Natural killer cell (primary cell): ENCODE measurements at regions not wholly inside any gene's neighbourhood (a gene's known extent, or its start where the extent isn't known, plus 50 kb on each side); places are given as distances from the start of the nearest gene placed in this dataset.

Source experiments
- ATAC-seq, 3 donors: fragments of 150-1000 bp in 2 of 3; fragments of 200-7000 bp in 1 of 3; cut with Tn5 transposase; 1 replicate in 1 of 3; 2 replicates in 2 of 3; pipeline ENCODE4 v1.10.0; 2021; ENCODE audit warnings: mild to moderate bottlenecking in 2 of 3, moderate library complexity in 2 of 3
- DNase-seq, 2 donors: peaks; one replicate each; pipeline versions ENCODE4 v3.0.0 to v3.0.0-alpha.2; 2013 to 2021; ENCODE audit warnings: mixed read lengths in 1 of 2
- H3K27ac ChIP-seq: one replicate; pipeline ENCODE4 v1.5.1; 2013; ENCODE audit warnings: mild to moderate bottlenecking, low read length
- H3K27me3 ChIP-seq: one replicate; pipeline ENCODE4 v1.6.1; 2013; ENCODE audit warnings: low read length; ENCODE audit not compliant: control insufficient read depth, insufficient read depth
- H3K36me3 ChIP-seq: one replicate; pipeline ENCODE4 v1.6.1; 2013; ENCODE audit warnings: low read length; ENCODE audit not compliant: control insufficient read depth, insufficient read depth
- H3K4me1 ChIP-seq: one replicate; pipeline ENCODE4 v1.6.1; 2013; ENCODE audit warnings: low read length; ENCODE audit not compliant: control insufficient read depth, insufficient read depth
- H3K4me3 ChIP-seq: one replicate; pipeline ENCODE4 v1.5.1; 2013; ENCODE audit warnings: low read length
- H3K9me3 ChIP-seq: one replicate; pipeline ENCODE4 v1.6.1; 2013; ENCODE audit warnings: low read length; ENCODE audit not compliant: control insufficient read depth, insufficient read depth
- H3K27ac Mint-ChIP-seq, 2 donors: one replicate each; pipeline ENCODE4 v1.8.0; 2022; ENCODE audit warnings: mild to moderate bottlenecking in 2 of 2, mixed read lengths in 2 of 2, moderate library complexity in 1 of 2
- H3K27me3 Mint-ChIP-seq, 2 donors: one replicate each; pipeline ENCODE4 v1.8.0; 2022; ENCODE audit warnings: low read depth in 2 of 2, mixed read lengths in 2 of 2
- H3K36me3 Mint-ChIP-seq: one replicate; pipeline ENCODE4 v1.8.0; 2022; ENCODE audit warnings: mixed read lengths
- H3K4me1 Mint-ChIP-seq, 2 donors: one replicate each; pipeline ENCODE4 v1.8.0; 2022; ENCODE audit warnings: mixed read lengths in 2 of 2
- H3K4me3 Mint-ChIP-seq: one replicate; pipeline ENCODE4 v1.8.0; 2022; ENCODE audit warnings: mild to moderate bottlenecking, moderate library complexity, mixed read lengths
- H3K9me3 Mint-ChIP-seq, 2 donors: one replicate each; pipeline ENCODE4 v1.8.0; 2022; ENCODE audit warnings: mixed read lengths in 2 of 2
- CTCF ChIP-seq: fragments of 200-600 bp; IDR thresholded peaks from one replicate; pipeline ENCODE4 v1.8.0; 2022; ENCODE audit warnings: antibody characterized with exemption
- WGBS: methylation state at CpG from one replicate; pipeline ENCODE4 v1.1.7; 2013; ENCODE audit warnings: missing lambda C conversion rate; ENCODE audit not compliant: insufficient coverage; 5-methylcytosine and 5-hydroxymethylcytosine counted together
- intact Hi-C: fragments of 100-400 bp; cut with micrococcal nuclease; formaldehyde crosslinking; loops from one replicate; pipeline ENCODE4 v1.14.2; 2022

GRCh38 chr17:69783865-69784264, 291.2 kb upstream of the KCNJ16 start:
- Histone ChIP-seq H3K4me3 (no peak overlapping the region), H3K4me1 (no peaks in the 10 kb centered on the region), H3K27me3 (no peaks in the 10 kb centered on the region), H3K27ac (no peak overlapping the region), H3K9me3 (no peaks in the 10 kb centered on the region), H3K36me3 (no peaks in the 10 kb centered on the region)
- TF ChIP-seq CTCF = no peak
- no peak for ATAC-seq
- WGBS = 91% methylated on average over 2 of the region's 3 CpGs
- no peak overlapping the region for H3K4me3 Mint-ChIP-seq
- peaks cover 8% of the 10 kb centered on the region for H3K36me3 Mint-ChIP-seq
- H3K27ac Mint-ChIP-seq = no peak overlapping the region
- intact Hi-C loops = no loop called here
- no peaks in the 10 kb centered on the region for H3K4me1 Mint-ChIP-seq
- no peak for DNase-seq
- no peaks in the 10 kb centered on the region for H3K27me3 Mint-ChIP-seq
- peaks cover 5% of the 10 kb centered on the region in 2 donors for H3K9me3 Mint-ChIP-seq

- no peak for TF ChIP-seq CTCF
- intact Hi-C loops = no loop called here
- Histone ChIP-seq H3K36me3 (no peaks in the 10 kb centered on the region), H3K9me3 (no peaks in the 10 kb centered on the region), H3K4me3 (no peak overlapping the region), H3K27ac (no peak overlapping the region), H3K4me1 (no peaks in the 10 kb centered on the region), H3K27me3 (no peaks in the 10 kb centered on the region)
- Mint-ChIP-seq H3K4me3 (no peak overlapping the region), H3K27me3 (no peaks in the 10 kb centered on the region), H3K9me3 (peaks cover 5% of the 10 kb centered on the region in 2 donors), H3K36me3 (no peaks in the 10 kb centered on the region), H3K4me1 (no peaks in the 10 kb centered on the region), H3K27ac (no peak overlapping the region)
- WGBS = 87% methylated on average over 2 of the region's 2 CpGs
- DNase-seq (no peak), ATAC-seq (no peak)
Measured at GRCh38 chr17:69788957-69789356, 286.1 kb upstream of the KCNJ16 start.

- intact Hi-C loops = no loop called here
- H3K27me3 Mint-ChIP-seq = no peaks in the 10 kb centered on the region
- DNase-seq (no peak), ATAC-seq (no peak)
- no peaks in the 10 kb centered on the region for H3K4me1 ChIP-seq
- no peaks in the 10 kb centered on the region for H3K36me3 ChIP-seq
- peaks cover 4% of the 10 kb centered on the region for H3K9me3 ChIP-seq
- no peaks in the 10 kb centered on the region for H3K4me1 Mint-ChIP-seq
- no peaks in the 10 kb centered on the region for H3K27me3 ChIP-seq
- peaks cover 20 to 21% of the 10 kb centered on the region in 2 donors for H3K9me3 Mint-ChIP-seq
- TF ChIP-seq CTCF = no peak
- no peak overlapping the region for H3K4me3 ChIP-seq
- WGBS = 75% methylated on average over 1 of the region's 1 CpG
- no peaks in the 10 kb centered on the region for H3K36me3 Mint-ChIP-seq
- H3K27ac ChIP-seq = no peak overlapping the region
- no peak overlapping the region for H3K4me3 Mint-ChIP-seq
- H3K27ac Mint-ChIP-seq = no peak overlapping the region
Measured at GRCh38 chr17:69796078-69796477, 278.9 kb upstream of the KCNJ16 start.

DNA sequence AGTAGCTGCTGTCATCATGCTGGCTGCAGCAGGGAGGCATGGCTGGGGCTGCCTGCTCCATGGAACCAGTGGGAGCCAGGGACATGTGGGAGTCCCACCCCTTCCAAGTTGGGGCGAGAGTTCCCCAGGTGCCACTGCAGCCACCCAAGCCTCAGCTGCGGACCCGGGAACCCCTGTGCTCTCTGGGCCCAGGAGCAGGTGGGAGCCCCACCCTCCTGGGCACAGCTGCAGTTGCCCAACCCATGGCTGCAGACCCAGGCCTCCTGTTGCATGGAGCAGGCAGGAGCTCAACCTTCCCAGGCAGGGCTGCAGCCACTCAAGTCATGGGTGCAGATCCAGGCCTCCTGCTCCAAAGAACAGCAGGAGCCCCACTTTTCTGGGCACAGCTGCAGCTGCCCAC, 274.2 kb upstream of the KCNJ16 start:
- H3K9me3 ChIP-seq = peaks cover 4% of the 10 kb centered on the region
- no peak for TF ChIP-seq CTCF
- H3K27me3 Mint-ChIP-seq = no peaks in the 10 kb centered on the region
- H3K4me1 Mint-ChIP-seq = no peaks in the 10 kb centered on the region
- DNase-seq (no peak), ATAC-seq (no peak)
- no peak overlapping the region for H3K27ac ChIP-seq
- H3K36me3 ChIP-seq = no peaks in the 10 kb centered on the region
- H3K27ac Mint-ChIP-seq = no peak overlapping the region
- no peak overlapping the region for H3K4me3 ChIP-seq
- no peaks in the 10 kb centered on the region for H3K36me3 Mint-ChIP-seq
- intact Hi-C loops = no loop called here
- H3K9me3 Mint-ChIP-seq = peaks cover 18% of the 10 kb centered on the region in 2 donors
- no peaks in the 10 kb centered on the region for H3K4me1 ChIP-seq
- H3K27me3 ChIP-seq = no peaks in the 10 kb centered on the region
- 96% methylated on average over 3 of the region's 3 CpGs for WGBS
- H3K4me3 Mint-ChIP-seq = no peak overlapping the region
